Left ventricle myocardium superior (tissue), 1 donor: ENCODE measurements at regions not wholly inside any gene's neighbourhood (a gene's known extent, or its start where the extent isn't known, plus 50 kb on each side); places are given as distances from the start of the nearest gene placed in this dataset.

Source experiments
- ATAC-seq: fragments of 200-7000 bp; cut with Tn5 transposase; one replicate; pipeline ENCODE4 v1.9.1; 2020; ENCODE audit warnings: mild to moderate bottlenecking, moderate library complexity
- DNase-seq: peaks from one replicate; pipeline ENCODE4 v3.0.0-alpha.2; 2020
- intact Hi-C: fragments of 100-400 bp; cut with micrococcal nuclease; formaldehyde crosslinking; loops from one replicate; pipeline ENCODE4 v1.11.0; 2022
- donor health status: DM: no; HTN: yes; CAD: no; lungs with severe emphysema.

DNA sequence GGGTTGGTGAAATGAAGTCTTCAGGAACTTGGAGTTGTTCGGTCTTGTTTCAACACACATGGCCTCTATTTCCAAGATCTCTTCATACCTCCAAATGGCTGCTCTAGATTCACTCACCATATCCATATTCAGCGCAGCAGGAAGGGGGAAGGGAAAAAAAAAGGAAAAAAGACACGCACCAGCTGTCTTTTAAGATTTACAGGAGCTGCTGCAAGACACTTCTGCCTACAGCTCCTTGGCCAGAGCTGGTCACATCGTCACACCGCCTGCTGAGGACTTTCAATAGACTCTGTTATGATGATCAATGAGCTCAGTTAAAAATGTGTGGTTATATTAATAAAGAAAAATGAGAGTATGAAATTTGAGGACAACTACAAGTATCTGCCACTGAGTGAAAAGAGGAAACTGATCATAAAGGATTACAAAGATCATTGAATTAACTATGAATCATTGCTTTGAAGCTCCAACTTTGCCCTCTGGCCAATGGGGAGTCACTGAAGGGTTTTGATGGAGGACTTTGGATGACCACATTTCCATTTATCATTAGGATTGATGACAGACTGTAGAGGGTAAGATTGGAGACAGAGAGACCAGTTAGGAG is 182.1 kb upstream of the HMGA2 start:
- intact Hi-C loops, result no loop called here
- DNase-seq (no peak), ATAC-seq (no peak)

DNA sequence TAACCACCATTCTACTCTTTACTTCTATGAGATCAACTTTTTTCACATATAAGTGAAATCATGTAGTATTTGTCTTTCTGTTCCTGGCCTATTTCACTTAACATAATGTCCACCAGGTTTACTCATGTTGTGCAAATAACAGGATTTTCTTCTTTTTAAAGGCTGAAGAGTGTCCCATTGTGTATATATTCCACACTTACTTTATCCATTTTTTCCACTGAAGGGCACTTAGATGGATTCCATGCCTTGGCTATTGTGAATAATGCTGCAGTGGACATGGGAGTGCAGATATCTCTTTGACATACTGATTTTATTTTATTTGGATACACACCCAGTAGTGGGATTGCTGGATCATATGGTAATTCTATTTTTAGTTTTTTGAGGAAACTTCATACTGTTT is 181.1 kb upstream of the HMGA2 start:
- ATAC-seq (no peak), DNase-seq (no peak)
- intact Hi-C loops, result no loop called here

DNA sequence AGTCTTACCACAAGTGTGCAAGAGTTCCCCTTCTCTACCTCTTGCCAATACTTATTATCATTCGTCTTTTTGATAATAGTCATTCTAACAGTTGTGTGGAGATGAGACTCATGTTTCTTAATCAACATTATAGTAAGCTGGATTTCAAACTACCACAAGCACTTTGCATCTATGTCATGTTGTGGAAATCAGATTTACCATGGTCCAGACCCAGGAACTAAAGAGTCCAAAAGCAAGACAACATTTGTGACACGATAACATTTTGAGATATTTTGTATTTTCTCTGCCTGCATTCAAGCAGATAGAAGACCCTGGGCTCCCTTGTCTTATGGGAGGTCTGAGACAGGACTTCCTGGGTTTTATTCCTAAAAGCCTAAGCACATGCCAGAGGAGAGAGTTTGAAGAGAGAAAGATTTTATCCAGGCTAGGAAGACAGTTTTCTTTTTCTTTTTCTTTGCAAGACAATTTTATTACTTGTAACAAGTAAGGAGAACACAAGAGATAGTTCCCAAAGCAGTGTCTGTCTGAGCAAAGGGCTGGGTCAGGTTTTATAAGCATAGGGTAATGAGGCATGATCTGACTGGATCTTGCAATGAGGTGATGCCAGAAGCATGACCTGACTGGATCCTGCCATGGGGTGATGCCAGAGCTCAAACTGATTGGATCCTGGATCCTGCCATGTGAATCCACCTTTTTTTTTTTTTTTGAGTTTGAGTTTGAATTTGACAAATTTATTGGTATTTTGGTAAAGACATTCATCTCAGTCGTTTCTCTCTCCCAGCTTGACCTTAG is 180.5 kb upstream of the HMGA2 start:
- no peak for ATAC-seq

DNA sequence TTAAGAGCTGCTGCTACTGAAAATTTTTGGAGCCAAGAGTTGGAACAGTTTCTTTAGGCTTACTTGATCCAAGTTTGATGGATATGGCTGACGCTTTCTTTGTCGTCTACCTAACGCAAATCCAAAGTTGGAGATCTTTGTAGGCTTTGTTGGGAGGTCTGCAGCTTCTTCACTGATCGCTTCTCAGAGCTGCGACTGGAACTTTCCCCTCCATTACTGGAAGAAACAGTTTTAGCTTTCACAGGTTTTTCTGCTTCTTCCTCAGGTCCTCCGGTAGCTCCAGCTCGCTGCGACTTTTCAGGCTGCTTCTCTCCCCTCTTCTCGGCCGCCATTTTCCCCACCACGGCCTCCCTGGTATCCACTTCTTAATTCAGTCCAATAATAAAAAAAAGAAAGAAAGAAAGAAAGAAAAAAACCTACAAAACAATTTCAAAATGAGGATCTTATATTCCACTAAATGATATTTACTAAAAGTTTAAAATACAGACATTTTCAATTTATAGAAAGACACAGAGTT is 178.1 kb upstream of the HMGA2 start:
- intact Hi-C loops, result no loop called here
- ATAC-seq, result no peak
- no peak for DNase-seq

More for the DNA sequence above, 180.5 kb upstream of the HMGA2 start:
- no peak for DNase-seq
- intact Hi-C loops, result no loop called here

DNA sequence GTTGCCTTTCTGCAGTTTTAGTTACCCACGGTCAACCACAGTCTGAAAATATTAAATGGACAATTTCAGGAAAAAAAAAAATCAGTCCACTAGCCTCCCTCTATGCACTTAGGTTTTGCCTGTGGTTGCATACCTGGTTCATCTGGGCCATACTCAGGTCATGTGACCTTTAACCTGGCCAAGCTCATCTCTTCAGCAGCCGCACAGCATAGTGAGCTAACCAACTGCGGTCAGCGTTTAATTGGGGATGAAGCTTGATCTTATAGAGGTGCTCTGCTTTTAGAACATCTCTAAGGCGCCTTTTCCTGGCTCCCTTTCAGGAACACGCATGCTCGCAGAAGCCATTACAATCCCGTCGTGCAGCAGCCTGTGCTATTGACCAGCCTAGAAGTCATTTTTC is 177.2 kb upstream of the HMGA2 start:
- ATAC-seq (no peak), DNase-seq (no peak)
- intact Hi-C loops, result no loop called here

DNA sequence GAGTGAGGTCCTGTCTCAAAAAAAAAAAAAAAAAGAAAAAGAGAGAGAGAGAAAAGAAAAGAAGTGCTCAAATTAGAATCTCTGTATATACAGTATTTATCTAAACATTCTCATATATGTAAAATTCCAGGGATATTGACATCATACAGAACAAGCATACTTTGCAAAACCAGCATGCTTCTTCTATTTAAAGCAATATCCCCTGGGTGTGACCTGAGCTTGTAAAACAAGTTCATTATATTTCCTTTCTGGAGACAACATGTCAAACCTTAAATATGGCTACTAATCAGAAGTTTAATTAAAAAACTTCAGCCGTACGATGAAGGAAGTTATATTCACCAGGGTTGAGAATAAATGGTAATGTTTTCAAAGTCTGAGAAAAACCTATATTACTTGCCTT is 175.8 kb upstream of the HMGA2 start:
- DNase-seq (no peak), ATAC-seq (no peak)
- intact Hi-C loops, result no loop called here

DNA sequence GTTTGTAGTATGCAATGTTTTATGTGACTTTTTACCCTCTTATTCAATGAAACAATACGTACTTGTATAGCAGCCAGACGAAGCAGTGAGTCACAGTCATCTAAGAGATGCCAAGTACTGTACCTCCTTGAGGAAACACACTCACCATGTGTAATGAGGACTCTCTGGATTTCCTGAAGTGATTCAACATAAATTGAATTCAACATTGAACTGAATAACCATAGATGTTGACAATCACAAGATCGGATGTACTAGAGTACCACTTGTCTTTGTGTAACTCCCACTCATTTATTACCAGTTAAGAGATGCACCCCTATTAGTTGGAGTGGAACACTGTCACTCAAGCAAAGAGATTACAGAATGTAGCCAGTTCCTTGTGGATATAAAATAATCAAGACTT is 175.2 kb upstream of the HMGA2 start:
- DNase-seq (no peak), ATAC-seq (peak; percentile 61)
- intact Hi-C loops, result no loop called here

DNA sequence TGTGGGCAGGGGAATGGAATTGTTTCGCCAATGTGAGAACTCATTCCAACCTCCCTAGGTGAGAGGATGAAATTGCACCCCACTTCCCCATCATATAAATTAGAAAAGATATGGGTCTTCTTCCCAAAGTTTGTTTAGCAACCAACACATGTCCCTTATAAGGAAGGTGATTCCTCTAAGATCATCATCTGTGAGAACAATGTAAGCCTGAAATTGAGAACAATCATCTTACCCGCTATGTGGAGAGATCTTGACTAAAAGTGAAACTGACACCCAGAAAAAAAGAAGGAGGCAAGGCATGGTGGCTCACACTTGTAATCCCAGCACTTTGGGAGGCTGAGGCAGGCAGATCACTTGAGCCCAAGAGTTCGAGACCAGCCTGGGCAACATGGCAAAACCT is 173.2 kb upstream of the HMGA2 start:
- no peak for ATAC-seq
- intact Hi-C loops, result no loop called here

DNA sequence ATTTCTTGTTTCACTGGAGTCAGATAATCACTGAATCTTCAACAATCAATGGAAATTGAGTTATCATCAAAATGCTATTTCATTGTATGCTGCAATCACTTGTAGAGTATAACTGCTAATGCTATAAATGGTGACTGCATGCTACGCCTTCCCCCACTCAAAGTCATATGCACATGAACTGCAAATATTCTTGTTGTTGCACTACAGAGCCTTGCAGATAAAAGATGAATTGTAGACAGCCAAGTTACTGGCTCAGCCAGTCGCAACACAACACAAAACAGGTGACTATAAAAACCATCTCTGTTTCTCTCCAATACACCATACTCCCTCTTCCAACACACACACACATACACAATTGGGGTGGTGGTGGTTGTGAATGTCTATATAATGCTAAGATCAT is 171.0 kb upstream of the HMGA2 start:
- ATAC-seq, result no peak
- intact Hi-C loops, result no loop called here
- no peak for DNase-seq

More for the DNA sequence above, 173.2 kb upstream of the HMGA2 start:
- DNase-seq, result no peak

DNA sequence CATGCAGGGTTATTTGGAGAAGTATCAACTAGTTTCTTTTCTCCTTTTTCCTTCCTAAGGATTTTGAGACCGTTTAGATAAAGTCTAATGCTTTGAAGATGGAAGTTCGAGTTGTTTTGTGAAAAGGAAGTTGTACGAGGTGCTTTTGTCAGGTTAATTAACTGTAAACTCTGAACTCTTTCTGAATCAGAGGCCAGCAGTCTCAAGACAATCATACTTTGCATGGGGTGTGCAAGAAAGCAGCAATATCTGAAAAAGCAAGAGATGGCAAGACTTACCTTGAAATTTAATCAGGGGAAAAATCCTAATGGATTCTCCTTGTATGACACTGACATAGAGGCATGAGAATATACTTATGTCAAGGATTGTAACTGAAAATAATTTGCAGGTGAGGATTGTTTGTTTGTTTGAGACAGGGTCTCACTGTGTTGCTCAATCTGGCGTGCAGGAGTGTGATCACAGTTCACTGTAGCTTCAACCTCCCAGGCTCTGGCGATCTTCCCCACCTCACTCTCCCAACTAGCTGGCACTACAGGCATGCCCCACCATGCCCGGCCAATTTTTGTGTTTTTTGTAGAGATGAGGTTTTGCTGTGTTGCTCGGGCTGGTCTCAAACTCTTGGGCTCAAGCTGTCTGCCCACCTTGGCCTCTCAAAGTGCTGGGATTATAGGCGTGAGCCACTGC is 170.2 kb upstream of the HMGA2 start:
- ATAC-seq (no peak), DNase-seq (no peak)
- intact Hi-C loops, result no loop called here

DNA sequence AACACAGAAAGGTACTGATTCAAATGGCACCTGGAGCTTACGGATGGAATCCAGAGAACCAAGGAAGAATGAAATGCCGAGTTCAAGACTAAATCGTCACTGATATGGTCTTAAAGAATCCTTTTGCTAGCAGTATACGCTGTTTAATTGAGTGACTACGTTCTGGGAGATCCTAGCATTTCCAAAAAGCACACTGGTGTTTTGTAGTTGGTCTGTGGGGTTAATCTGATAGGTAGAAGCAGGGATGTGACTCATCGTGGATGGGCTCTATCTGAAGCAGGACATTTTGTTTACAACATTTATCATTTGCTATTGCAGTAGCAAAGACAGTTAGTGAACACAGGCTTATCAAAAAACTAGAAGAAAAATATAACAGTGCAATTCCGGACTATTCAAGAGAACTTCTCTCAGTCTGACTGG is 169.2 kb upstream of the HMGA2 start:
- intact Hi-C loops, result no loop called here
- DNase-seq (no peak), ATAC-seq (no peak)

DNA sequence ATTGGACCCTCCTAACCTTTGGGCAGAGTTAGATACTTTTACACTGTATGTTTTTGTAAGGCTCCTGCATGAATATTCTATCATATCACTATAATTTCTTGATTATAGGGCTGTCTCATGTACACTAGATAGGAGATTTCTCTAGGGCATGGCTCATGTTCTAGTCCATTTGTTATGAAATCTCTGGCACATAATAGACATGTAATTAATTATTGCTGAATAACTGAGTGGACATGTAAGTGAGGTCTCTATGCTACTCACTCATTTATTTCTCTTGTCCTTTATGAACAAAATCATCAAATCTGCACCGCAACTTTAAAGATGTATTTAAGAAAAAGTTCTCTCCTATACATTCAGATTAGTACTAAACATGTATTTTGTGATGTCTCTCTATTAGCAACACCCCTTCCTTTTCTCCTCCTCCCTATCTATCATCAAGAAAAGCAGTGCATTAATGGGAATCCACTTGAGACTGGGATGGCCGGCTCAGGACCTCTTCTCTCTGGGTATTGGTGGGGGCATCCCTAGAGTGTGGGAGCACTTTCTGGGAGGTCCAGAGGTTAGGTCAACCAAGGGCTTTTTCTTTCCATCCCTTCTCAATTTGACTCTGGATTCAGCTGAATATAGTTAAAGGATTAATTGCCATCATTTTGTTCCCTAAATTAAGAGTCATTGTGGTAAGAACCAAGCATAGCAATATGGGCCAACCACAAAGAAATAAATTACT is 168.0 kb upstream of the HMGA2 start:
- DNase-seq (no peak), ATAC-seq (no peak)
- intact Hi-C loops, result no loop called here

DNA sequence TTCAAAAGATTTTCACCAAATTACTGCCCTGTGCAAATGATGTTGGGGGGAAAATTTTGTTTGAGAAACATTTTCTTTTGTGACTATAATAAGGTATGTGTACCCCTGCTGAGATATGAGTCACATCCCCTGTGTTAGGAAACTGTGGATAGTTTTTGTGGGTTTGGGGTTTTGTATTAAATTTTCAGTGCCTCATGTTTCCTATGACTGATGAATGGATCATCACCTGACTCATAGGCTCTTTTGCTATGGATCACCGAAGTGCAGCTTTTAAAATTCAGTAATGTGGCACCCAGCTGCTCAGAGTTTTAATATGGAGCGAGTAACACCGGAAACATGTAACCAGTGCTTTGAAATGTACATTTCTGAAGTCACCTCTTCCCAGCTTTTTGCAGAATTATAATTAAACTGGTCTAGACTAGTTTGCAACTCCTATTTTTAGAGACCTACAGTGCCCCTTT is 167.4 kb upstream of the HMGA2 start:
- ATAC-seq (no peak), DNase-seq (no peak)
- intact Hi-C loops, result no loop called here

DNA sequence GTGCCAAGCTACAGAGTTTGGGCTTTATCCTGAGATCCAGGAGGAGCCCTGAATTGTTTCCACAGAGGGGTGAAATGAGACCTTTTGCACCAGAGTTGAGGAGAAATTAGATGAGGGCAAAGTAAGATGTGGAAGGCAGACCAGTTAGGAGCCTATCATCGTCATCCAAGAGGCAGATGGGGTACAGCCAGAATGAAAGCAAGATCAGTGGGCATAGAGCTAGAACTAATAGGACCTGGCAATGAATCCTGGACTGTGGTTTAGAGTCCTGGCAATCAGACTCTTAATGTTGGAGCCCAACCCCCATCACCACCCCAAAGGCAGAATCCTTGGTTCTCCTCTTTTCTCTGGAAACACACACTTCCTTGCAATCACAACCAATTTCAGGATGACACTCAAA is 166.6 kb upstream of the HMGA2 start:
- ATAC-seq, result no peak
- DNase-seq, result no peak
- intact Hi-C loops, result no loop called here

DNA sequence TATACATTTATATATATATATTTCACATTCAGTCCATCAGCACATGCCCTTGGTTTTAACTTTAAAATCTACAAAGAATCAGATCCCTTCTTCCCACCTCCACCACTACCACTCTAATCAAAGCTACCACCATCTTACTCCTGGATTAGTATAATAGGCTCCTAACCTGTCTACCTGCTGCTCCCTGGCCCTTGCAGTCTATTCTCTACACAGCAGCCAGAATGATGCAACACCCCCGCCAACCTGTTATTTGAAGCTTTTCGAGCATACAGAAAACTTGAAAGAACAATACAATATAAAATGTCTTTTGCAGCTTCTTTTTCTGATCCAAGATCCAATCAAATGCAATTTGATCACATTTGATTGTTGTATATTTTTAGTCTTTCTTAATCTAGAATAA is 165.9 kb upstream of the HMGA2 start:
- intact Hi-C loops, result no loop called here
- ATAC-seq, result no peak
- DNase-seq, result no peak

DNA sequence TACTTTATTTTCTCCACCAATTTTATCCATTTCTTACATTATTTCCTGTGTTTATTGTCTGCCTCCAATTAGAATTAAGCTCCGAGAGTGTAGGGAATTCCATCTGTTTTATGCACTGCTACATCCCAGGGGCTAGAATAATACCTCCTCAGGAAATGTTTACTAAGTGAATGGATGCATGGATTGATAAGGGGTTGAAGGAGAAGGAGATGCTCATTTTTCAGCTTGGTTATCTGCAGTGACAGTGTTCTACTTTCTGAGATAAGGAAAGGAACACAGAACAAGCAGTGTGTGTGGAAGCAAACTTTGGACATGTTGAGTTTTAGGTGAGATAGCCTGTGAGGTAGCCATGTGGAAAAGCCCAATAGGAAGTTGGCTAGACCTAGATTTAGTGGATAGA is 164.6 kb upstream of the HMGA2 start:
- DNase-seq (no peak), ATAC-seq (no peak)
- intact Hi-C loops, result no loop called here

DNA sequence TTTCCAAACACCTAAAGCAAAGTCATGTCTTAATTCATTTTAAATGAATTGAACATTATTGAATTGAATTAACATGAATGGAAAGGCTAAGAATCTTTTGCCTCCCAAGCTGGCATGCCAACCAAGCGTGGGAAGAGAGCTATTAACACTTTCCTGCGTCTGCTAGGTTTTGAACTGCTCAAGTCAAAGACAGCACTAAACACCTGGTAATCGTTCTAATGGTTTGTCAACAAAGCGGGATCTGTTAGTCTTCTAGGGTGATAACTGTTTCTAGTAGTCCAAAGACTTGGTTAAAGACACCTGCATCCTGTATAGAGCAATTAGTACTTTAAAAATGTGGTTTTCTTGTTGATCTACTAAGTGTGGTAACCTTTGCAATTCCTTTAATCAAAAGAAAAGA is 164.2 kb upstream of the HMGA2 start:
- DNase-seq, result no peak
- ATAC-seq, result no peak
- intact Hi-C loops, result no loop called here

DNA sequence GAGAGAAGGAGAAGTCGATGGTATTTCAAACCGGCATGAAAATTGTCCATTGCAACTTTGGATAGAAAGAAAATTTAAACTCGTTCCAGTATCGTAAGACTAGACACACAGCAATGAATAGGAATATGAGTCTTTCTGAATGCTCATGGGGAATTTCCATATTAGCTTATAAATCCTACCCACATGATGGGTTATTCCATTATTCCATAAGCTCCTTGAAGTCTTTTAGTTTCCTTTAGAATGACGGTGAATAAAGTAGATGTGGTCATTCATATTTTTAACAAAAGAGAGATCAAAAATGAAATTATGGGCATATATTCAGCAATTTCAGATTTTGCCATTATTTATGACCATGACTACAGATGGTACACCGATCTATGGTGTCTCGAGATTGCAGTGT is 163.4 kb upstream of the HMGA2 start:
- ATAC-seq (no peak), DNase-seq (no peak)
- intact Hi-C loops, result no loop called here

DNA sequence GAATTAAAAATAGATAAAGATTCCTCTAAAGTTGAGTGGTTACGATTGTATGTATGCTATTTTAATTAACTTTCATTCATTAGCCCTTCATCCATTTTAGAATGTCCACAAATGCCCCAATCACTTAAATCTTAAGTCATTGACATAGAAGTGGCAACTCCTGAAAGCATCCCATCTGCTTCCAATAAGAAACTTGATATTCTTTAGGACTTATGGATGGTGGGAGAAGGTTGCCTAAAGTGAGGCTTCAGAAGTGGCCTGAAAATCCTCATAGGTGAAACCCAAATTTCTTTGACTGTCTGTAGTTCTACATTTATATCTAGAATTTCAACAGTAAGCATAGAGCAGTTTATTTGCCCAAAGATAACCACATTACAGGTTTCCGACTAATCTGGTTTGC is 161.7 kb upstream of the HMGA2 start:
- no peak for DNase-seq
- no peak for ATAC-seq
- intact Hi-C loops, result no loop called here

DNA sequence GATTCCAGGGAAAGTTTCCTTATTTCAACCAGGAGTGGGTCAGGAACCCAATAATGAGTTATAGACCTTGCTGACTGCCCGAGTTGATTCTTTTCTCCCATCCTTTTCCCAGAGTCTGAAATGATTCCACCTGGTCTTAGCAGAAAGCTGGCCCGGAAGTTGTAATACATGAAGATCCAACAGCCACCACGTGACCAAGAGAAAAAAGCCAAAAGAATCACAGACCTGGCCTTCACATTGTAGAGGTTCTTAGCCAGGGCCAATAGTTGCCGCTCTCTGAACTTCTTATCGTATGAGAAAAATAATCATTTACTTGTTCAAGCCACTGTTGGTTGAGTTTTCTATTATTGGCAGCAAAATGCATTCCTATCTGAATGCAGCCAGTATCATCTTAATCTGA is 161.2 kb upstream of the HMGA2 start:
- ATAC-seq (no peak), DNase-seq (no peak)
- intact Hi-C loops, result no loop called here
